ENCODE measurements at regions not wholly inside any gene's neighbourhood (a gene's known extent, or its start where the extent isn't known, plus 50 kb on each side); places are given as distances from the start of the nearest gene placed in this dataset.

GRCh38 chr2:138234265-138234664, 267.3 kb upstream of the SPOPL start:
- no peaks in the 10 kb centered on the region for H3K4me1 Mint-ChIP-seq (ENCODE audit: unreplicated experiment)
- no peaks in the 10 kb centered on the region for H3K36me3 Mint-ChIP-seq (ENCODE audit: low read depth, unreplicated experiment)
- no peak overlapping the region for H3K4me3 Mint-ChIP-seq (ENCODE audit: unreplicated experiment)
- no peak overlapping the region for H3K27ac Mint-ChIP-seq (ENCODE audit: unreplicated experiment)
- no peak for TF ChIP-seq CTCF (IDR thresholded peaks at IDR 0.05; ENCODE audit: unreplicated experiment)
- DNase-seq (ENCODE audit: low spot score): no peak
- no peaks in the 10 kb centered on the region for H3K9me3 Mint-ChIP-seq (ENCODE audit: unreplicated experiment)
- H3K27me3 Mint-ChIP-seq (ENCODE audit: unreplicated experiment): no peaks in the 10 kb centered on the region

- Mint-ChIP-seq H3K36me3 (ENCODE audit: low read depth, unreplicated experiment) (no peaks in the 10 kb centered on the region), H3K27ac (ENCODE audit: unreplicated experiment) (no peak overlapping the region), H3K9me3 (ENCODE audit: unreplicated experiment) (no peaks in the 10 kb centered on the region), H3K4me1 (ENCODE audit: unreplicated experiment) (no peaks in the 10 kb centered on the region), H3K4me3 (ENCODE audit: unreplicated experiment) (no peak overlapping the region), H3K27me3 (ENCODE audit: unreplicated experiment) (no peaks in the 10 kb centered on the region)
- no peak for TF ChIP-seq CTCF (IDR thresholded peaks at IDR 0.05; ENCODE audit: unreplicated experiment)
- DNase-seq (ENCODE audit: low spot score): no peak
Measured at GRCh38 chr2:138235041-138235440, 266.5 kb upstream of the SPOPL start.

- Mint-ChIP-seq H3K36me3 (ENCODE audit: low read depth, unreplicated experiment) (no peaks in the 10 kb centered on the region), H3K27me3 (ENCODE audit: unreplicated experiment) (no peaks in the 10 kb centered on the region), H3K4me1 (ENCODE audit: unreplicated experiment) (no peaks in the 10 kb centered on the region), H3K27ac (ENCODE audit: unreplicated experiment) (no peak overlapping the region), H3K9me3 (ENCODE audit: unreplicated experiment) (no peaks in the 10 kb centered on the region), H3K4me3 (ENCODE audit: unreplicated experiment) (no peak overlapping the region)
- no peak for TF ChIP-seq CTCF (IDR thresholded peaks at IDR 0.05; ENCODE audit: unreplicated experiment)
- DNase-seq (ENCODE audit: low spot score): no peak
Measured at GRCh38 chr2:138236142-138236541, 265.4 kb upstream of the SPOPL start.

- no peak for DNase-seq (ENCODE audit: low spot score)
- no peak for TF ChIP-seq CTCF (IDR thresholded peaks at IDR 0.05; ENCODE audit: unreplicated experiment)
- Mint-ChIP-seq H3K9me3 (ENCODE audit: unreplicated experiment) (no peaks in the 10 kb centered on the region), H3K4me1 (ENCODE audit: unreplicated experiment) (no peaks in the 10 kb centered on the region), H3K27me3 (ENCODE audit: unreplicated experiment) (no peaks in the 10 kb centered on the region), H3K4me3 (ENCODE audit: unreplicated experiment) (no peak overlapping the region), H3K27ac (ENCODE audit: unreplicated experiment) (no peak overlapping the region), H3K36me3 (ENCODE audit: low read depth, unreplicated experiment) (no peaks in the 10 kb centered on the region)
Measured at GRCh38 chr2:138237667-138238384, 263.7 kb upstream of the SPOPL start.

GRCh38 chr2:138238908-138239307, 262.7 kb upstream of the SPOPL start:
- Mint-ChIP-seq H3K4me1 (ENCODE audit: unreplicated experiment) (no peaks in the 10 kb centered on the region), H3K9me3 (ENCODE audit: unreplicated experiment) (no peaks in the 10 kb centered on the region), H3K36me3 (ENCODE audit: low read depth, unreplicated experiment) (no peaks in the 10 kb centered on the region), H3K27ac (ENCODE audit: unreplicated experiment) (no peak overlapping the region), H3K27me3 (ENCODE audit: unreplicated experiment) (no peaks in the 10 kb centered on the region), H3K4me3 (ENCODE audit: unreplicated experiment) (no peak overlapping the region)
- no peak for DNase-seq (ENCODE audit: low spot score)
- TF ChIP-seq CTCF (IDR thresholded peaks at IDR 0.05; ENCODE audit: unreplicated experiment): no peak

Measured in endothelial cell (in vitro differentiated cells).